GM23248 (cell line): ENCODE measurements at regions not wholly inside any gene's neighbourhood (a gene's known extent, or its start where the extent isn't known, plus 50 kb on each side); places are given as distances from the start of the nearest gene placed in this dataset.

ENCODE experiments used
- EZH2 ChIP-seq: fragments of 200-600 bp; sonication (generic); IDR thresholded peaks from 2 replicates; pipeline ENCODE4 v1.6.1; 2018; ENCODE audit warnings: antibody characterized with exemption, mild to moderate bottlenecking; ENCODE audit not compliant: insufficient read depth, poor library complexity, severe bottlenecking
- EZH2phosphoT487 ChIP-seq: fragments of 200-600 bp; sonication (generic); IDR thresholded peaks from 2 replicates; pipeline ENCODE4 v1.6.1; 2018; ENCODE audit warnings: antibody characterized with exemption, moderate library complexity, mild to moderate bottlenecking, low read depth; ENCODE audit not compliant: insufficient read depth

- TF ChIP-seq EZH2phosphoT487 (no peak), EZH2 (no peak)
Measured at GRCh38 chr5:74164725-74165235, 475.7 kb downstream of the ENC1 start.
